HEK293T (cell line): ENCODE measurements at regions not wholly inside any gene's neighbourhood (a gene's known extent, or its start where the extent isn't known, plus 50 kb on each side); places are given as distances from the start of the nearest gene placed in this dataset.

Experiments used
- ARNT ChIP-seq: fragments of 450-650 bp; IDR thresholded peaks from 2 replicates; pipeline ENCODE4 v1.6.1; 2017; ENCODE audit warnings: mild to moderate bottlenecking
- BHLHE40 ChIP-seq: fragments of 450-650 bp; IDR thresholded peaks from 2 replicates; pipeline ENCODE4 v1.6.1; 2016; ENCODE audit warnings: mild to moderate bottlenecking, moderate library complexity, borderline replicate concordance
- FOXA1 ChIP-seq: fragments of 450-650 bp; IDR thresholded peaks from 2 replicates; pipeline ENCODE4 v1.6.1; 2016; ENCODE audit warnings: mild to moderate bottlenecking
- FOXK2 ChIP-seq: fragments of 450-650 bp; IDR thresholded peaks from 2 replicates; pipeline ENCODE4 v1.6.1; 2016; ENCODE audit warnings: mild to moderate bottlenecking
- FOXM1 ChIP-seq: fragments of 450-650 bp; IDR thresholded peaks from 2 replicates; pipeline ENCODE4 v1.6.1; 2017; ENCODE audit warnings: mild to moderate bottlenecking, borderline replicate concordance
- LEF1 ChIP-seq: fragments of 450-650 bp; IDR thresholded peaks from 2 replicates; pipeline ENCODE4 v1.6.1; 2017; ENCODE audit warnings: mild to moderate bottlenecking, borderline replicate concordance
- PKNOX1 ChIP-seq: fragments of 450-650 bp; IDR thresholded peaks from 2 replicates; pipeline ENCODE4 v1.6.1; 2016
- SP1 ChIP-seq: fragments of 450-650 bp; IDR thresholded peaks from 2 replicates; pipeline ENCODE4 v1.6.1; 2017

GRCh38 chr1:234882898-234883297 lies 245.7 kb downstream of the TOMM20 start:
- TF ChIP-seq PKNOX1 (peak; percentile 27; the same call in 1 of the 2 replicates), LEF1 (no peak), BHLHE40 (no peak), FOXA1 (no peak), FOXK2 (no peak), FOXM1 (no peak), ARNT (no peak), SP1 (no peak)
